Islet of Langerhans (tissue), 1 donor: ENCODE measurements at regions not wholly inside any gene's neighbourhood (a gene's known extent, or its start where the extent isn't known, plus 50 kb on each side); places are given as distances from the start of the nearest gene placed in this dataset.
"Not testable (repeated sequence)": the region's sequence is repeated elsewhere in the genome, so short reads cannot be mapped to it uniquely, and the experiment has no call there.

Experiments
- FAIRE-seq: peaks from one replicate; lab custom pipeline; 2011; peaks lifted over from hg19 to GRCh38; lab: Jason Lieb, UNC

DNA sequence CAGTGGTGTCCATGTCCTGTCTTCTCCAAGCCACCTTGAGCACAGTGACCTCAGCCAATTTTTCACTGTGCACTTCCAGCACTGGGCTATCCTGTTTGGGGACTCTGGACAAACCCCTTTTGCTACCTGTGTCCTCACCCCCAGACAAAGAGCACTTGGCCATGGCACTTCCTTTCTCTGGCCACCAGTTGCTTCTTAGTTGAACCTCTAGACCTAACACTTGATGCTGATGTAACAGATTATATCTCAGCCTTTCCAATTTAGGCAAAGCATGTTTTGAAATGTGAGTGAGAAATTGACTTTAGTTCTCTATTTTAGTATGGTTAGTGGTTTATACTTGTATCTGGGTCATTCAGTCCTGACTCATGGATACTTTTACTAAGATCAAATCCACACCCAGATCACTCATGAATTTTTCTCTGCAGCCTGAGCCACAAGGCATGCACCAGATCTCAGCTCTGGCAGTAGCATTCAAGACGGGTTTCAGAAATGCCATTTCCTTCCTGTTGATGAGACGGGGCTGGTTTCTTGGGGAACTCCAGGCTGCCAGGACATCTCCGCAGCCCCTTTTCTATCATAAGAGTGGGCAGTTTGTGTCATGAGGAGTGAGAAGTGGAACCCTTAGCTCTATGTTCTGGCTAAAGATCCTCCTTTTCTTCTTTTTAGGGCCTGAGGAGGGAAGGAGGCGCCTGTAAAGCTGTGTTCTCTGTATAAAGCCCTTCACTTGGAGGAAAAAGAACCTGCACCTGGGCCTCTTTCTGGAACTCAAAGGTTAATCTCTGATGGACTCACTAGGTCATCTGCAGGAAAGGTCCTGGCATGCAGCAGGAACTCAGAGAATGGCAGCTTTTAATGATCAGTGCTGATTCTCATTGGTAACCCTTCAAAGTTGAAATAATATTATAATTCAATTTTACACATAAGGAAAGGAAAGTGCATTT lies 185.6 kb upstream of the TENM4 start:
- FAIRE-seq: no peak

DNA sequence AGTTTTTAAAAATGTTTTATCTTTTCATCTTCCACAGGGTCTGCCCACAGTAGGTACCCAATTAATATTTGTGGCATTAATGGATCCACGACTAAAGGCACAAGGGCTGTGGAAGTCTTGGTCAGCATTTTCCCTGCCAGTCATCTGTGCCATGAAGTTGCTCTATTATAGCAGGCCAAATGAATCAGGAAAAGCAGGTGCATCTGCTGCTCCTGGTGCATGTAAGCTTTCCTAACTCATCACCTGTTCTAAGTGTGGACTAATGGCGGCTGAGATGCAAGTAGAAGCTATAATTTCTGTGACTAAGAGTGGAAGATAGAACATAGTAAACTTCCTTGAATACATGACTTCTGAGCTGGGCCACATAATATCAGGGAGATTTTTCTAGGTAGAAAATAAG lies 182.5 kb upstream of the TENM4 start:
- FAIRE-seq: no peak

DNA sequence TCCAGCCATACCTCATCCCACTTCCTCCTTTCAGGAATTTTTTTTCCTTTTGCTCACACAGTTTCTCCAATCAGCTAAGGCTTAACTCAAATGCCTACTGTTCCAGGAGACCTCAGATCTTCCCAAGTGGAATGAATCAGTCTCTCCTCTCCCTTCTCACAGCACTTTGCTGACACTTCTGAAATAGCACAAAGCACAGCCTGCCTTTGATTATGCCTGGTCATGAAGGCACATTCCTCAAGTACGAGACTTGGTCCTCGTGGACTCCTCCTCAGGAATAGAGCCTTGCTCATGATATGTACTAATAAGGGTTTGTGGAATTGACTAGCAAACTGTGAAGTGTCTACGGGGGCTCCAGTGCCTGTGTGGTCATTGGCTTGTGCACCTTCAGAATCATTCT lies 176.7 kb upstream of the TENM4 start:
- FAIRE-seq: no peak

DNA sequence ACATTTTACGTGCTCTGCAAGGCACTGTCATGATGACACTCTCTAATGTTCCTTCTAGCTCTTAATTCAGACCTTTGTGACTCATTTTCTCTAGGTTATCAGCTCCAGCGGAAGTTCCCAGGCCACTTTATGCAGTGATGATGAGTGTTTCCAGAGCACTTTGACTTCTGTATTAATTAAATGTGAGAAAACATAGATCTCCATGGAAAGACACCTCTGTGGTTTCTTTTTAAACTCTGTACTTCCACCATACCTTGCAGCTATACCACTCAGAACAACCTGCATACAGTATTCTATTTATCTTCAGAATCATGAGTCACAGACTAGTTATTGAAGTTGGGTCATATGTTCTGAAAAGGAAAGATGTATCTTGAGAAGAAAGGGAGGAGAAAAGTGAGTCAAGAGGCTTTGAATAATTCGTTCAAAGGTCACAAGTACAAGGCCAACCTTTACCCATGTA lies 175.6 kb upstream of the TENM4 start:
- no peak for FAIRE-seq

- no peak for FAIRE-seq
These were observed 174.6 kb upstream of the TENM4 start for GRCh38 chr11:79615425-79615824.

GRCh38 chr11:79610678-79611077 lies 169.8 kb upstream of the TENM4 start:
- no peak for FAIRE-seq

DNA sequence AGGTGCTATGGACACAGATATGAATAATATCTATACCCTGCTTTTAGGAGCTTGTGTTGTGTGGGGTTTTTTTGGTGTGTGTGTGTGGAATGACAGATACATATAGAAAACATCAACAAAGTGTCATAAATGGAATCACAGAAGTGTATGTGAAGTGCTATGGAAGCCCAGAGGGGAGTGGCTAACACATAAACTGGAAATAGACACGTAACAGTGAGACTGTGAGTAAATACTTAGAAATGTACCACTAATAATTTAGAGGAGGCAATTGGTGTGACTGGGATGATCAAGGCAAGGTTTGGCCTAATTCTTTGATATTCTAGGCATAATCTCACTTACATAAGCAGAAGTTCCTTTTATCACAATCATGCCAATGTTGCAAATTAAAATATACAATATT lies 169.3 kb upstream of the TENM4 start:
- FAIRE-seq: no peak

DNA sequence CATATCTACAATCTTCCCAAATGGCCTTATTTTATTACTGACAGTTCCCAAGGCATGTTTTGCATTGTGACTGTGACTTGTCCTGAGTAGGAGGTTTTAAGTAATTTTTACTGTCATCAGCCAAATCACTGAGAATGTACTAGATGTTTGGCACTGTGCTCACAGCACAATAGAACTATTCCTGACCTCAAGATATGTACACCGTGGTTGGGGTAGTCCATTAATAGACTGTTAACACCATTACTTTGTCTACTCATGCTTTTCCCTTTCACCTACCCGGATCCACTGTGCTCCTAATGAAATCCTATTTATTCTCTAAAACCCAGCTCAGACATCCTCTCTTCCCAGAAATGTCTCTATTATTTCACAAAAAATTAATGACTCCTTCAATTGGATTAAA lies 168.7 kb upstream of the TENM4 start:
- no peak for FAIRE-seq

GRCh38 chr11:79606461-79606860 lies 165.6 kb upstream of the TENM4 start:
- not testable (repeated sequence) for FAIRE-seq

- no peak for FAIRE-seq
These were observed 159.9 kb upstream of the TENM4 start for GRCh38 chr11:79600711-79601110.

DNA sequence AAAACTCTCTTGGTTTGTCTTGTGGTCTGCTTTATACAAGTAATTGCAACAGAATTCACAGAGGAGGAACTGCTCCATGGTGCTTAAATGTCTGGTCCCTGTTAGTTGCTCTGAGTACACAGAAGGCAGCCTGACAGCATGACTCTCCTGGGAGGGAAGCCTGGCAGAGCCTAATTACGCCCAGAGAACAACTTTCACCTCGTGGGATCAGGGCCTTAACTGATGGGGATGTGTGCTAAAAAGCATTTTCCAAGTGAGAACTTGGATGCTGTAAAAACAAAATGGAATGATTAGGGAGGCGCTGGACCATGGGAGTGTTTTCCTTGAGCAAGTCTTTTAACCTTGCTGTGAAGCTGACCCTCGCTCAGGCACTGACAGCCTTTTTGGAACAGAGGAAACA lies 154.0 kb upstream of the TENM4 start:
- FAIRE-seq: no peak

GRCh38 chr11:79592824-79593223 lies 152.0 kb upstream of the TENM4 start:
- no peak for FAIRE-seq

- no peak for FAIRE-seq
These were observed 151.6 kb upstream of the TENM4 start for GRCh38 chr11:79592406-79592805.

GRCh38 chr11:79582434-79582833 lies 141.6 kb upstream of the TENM4 start:
- FAIRE-seq: no peak

DNA sequence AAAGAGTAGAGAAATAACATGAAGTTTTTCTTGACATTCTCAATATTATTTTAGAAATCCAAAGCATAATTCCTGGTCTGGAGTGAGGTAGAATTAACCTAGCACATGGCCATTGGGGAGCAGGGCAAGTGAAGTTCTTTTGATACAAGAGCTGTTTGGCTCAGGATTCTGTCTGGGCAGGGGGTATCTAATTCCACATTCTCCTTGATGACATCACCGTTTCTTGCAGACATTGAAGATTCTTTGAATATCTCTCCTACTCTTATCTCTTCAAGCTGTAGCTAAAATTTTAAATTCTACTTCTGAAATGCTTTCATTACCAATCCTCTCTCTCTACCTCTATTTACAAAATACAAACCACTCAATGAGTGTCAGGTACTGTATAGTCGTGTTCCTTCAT lies 138.2 kb upstream of the TENM4 start:
- no peak for FAIRE-seq

GRCh38 chr11:79578116-79578515 lies 137.3 kb upstream of the TENM4 start:
- FAIRE-seq: no peak

DNA sequence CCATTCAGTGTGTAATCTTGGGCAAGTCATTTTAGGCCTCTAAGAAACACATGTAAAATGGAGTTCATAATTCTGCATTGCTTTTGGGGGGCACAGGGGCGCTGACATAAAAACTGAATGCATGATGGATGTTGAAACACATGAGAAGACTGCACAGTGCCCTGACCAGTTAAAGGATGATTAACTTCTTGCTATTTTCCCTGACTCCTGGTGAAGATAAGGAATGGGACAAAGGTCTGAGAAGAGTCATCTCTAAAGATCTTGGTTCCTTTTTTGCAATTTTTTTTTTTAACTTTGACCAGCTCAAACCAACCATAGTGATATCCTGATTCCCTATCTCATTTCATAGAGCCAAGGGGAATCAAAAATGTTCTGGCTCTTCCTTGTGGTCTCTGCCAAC lies 134.9 kb upstream of the TENM4 start:
- no peak for FAIRE-seq

GRCh38 chr11:79570104-79570503 lies 129.3 kb upstream of the TENM4 start:
- FAIRE-seq: no peak

- FAIRE-seq: no peak
These were observed 123.6 kb upstream of the TENM4 start for GRCh38 chr11:79564288-79564925.

GRCh38 chr11:79561496-79561895 lies 120.7 kb upstream of the TENM4 start:
- no peak for FAIRE-seq

DNA sequence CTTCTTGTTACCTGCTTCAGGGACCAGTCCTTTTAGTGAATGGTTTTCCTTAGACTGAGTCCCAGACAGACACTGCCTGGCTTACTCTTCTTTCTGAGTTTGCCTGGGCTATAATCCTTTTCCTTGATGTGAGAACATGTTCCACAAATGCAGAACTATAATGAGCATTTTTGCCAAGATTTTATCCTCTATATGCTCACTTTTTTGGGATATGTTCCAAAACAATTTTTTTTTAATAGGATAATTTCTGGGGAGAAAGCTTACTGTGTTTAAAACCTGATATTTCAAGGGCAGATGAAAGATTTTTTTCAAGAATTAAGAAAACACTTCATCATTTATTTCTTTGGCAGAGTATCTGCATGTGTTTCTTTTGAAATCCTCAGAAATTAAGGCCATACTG lies 110.0 kb upstream of the TENM4 start:
- FAIRE-seq: no peak

DNA sequence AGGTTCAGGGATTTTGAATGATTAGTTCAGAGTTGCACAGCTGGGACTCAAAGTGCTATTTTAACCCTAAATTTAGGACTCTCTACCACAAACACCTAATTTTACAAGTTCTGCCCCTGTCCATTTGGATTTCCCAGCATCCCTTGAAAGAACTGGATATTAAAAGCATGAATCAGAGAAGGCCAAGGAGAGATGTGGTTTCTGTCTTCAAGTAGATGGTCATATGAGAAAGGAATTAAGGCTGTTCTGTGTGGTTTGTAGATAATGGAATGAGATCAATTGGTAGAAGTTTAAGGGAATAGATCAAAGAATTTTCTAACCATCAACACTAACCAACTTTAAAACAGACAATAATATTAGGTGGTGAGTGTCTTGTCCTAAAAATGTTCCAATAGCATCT lies 106.4 kb upstream of the TENM4 start:
- FAIRE-seq: no peak

DNA sequence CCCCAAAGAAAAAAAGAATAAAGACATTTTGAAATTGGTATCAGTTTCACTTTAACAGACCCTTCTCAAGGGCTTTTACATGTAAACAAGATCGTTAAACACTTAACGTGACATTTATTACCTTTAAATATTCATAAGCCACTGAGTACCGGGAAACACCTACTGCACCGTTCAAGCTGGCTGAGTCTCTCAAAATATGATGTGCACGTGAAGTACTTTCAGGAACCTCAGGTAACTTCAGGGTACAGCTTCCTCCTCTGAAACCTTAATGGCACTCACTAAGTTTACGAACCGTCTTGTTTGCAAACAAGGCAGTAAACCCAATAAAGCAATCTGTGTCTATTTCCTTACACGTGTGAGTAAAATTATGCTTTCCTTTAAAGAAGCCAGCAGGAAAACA lies 105.5 kb upstream of the TENM4 start:
- no peak for FAIRE-seq

DNA sequence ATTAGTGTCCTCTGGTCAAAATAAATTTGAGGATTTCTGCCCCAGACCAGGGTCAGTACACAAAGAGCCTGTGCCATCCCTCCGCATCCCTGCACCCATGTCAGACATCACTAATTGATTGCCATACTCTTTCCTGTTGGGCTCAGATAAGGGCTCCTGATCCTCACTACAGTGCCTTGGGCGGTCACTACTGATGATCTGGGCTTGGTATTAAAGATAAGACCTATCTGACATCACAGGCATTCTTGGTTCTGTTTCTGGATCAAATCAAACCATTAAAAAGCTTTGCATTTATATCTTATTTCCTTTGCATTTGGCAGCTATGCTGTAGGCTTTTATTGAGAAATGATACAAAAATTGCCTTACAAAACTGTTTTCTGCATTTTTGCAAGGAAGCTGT lies 103.5 kb upstream of the TENM4 start:
- FAIRE-seq: no peak
